MM.1S (cell line): ENCODE measurements at regions not wholly inside any gene's neighbourhood (a gene's known extent, or its start where the extent isn't known, plus 50 kb on each side); places are given as distances from the start of the nearest gene placed in this dataset.

Source experiments
- DNase-seq: peaks from one replicate; pipeline ENCODE4 v3.0.0-alpha.2; 2015
- H2AFZ ChIP-seq: fragments of 300-600 bp; sonication (generic); 2 replicates; pipeline ENCODE4 v1.6.0; 2016; ENCODE audit warnings: antibody characterized with exemption, low read length
- H3F3A ChIP-seq: fragments of 300-600 bp; sonication (generic); 2 replicates; pipeline ENCODE4 v1.6.1; 2016; ENCODE audit warnings: mild to moderate bottlenecking, antibody characterized with exemption, low read length, moderate library complexity, mixed read lengths; ENCODE audit not compliant: insufficient read depth
- H3K27ac ChIP-seq: fragments of 300-600 bp; sonication (generic); 2 replicates; pipeline ENCODE4 v1.5.1; 2016; ENCODE audit warnings: mild to moderate bottlenecking, low read length
- H3K27me3 ChIP-seq: fragments of 300-600 bp; sonication (generic); replicated peaks from 2 replicates; pipeline ENCODE4 v1.6.0; 2016; ENCODE audit warnings: low read length; ENCODE audit not compliant: insufficient read depth
- H3K36me3 ChIP-seq: fragments of 300-600 bp; sonication (generic); replicated peaks from 2 replicates; pipeline ENCODE4 v1.6.1; 2016; ENCODE audit warnings: mild to moderate bottlenecking, low read length, mixed read lengths; ENCODE audit not compliant: insufficient read depth
- H3K4me1 ChIP-seq: fragments of 300-600 bp; sonication (generic); 2 replicates; pipeline ENCODE4 v1.6.1; 2016; ENCODE audit warnings: low read length, mixed read lengths
- H3K4me2 ChIP-seq: fragments of 300-600 bp; sonication (generic); 2 replicates; pipeline ENCODE4 v1.6.0; 2016; ENCODE audit warnings: low read depth, low read length
- H3K4me3 ChIP-seq: fragments of 300-600 bp; sonication (generic); 2 replicates; pipeline ENCODE4 v1.5.1; 2016; ENCODE audit warnings: low read length, mixed read lengths
- H3K79me2 ChIP-seq: fragments of 300-600 bp; sonication (generic); 2 replicates; pipeline ENCODE4 v1.6.1; 2016; ENCODE audit warnings: mixed run types, low read length, mixed read lengths
- H3K9ac ChIP-seq: fragments of 300-600 bp; sonication (generic); 2 replicates; pipeline ENCODE4 v1.6.1; 2016; ENCODE audit warnings: low read length, mixed read lengths
- H3K9me2 ChIP-seq: fragments of 300-600 bp; sonication (generic); replicated peaks from 2 replicates; pipeline ENCODE4 v1.6.1; 2016; ENCODE audit warnings: mild to moderate bottlenecking, low read length, mixed read lengths; ENCODE audit not compliant: insufficient read depth
- H3K9me3 ChIP-seq: fragments of 300-600 bp; sonication (generic); replicated peaks from 2 replicates; pipeline ENCODE4 v1.6.1; 2016; ENCODE audit warnings: mild to moderate bottlenecking, low read length, mixed read lengths; ENCODE audit not compliant: insufficient read depth
- H4K20me1 ChIP-seq: fragments of 300-600 bp; sonication (generic); 2 replicates; pipeline ENCODE4 v1.6.1; 2016; ENCODE audit warnings: mild to moderate bottlenecking, low read length, moderate library complexity, mixed read lengths; ENCODE audit not compliant: insufficient read depth
- CTCF ChIP-seq: fragments of 300-600 bp; sonication (generic); IDR thresholded peaks from 2 replicates; pipeline ENCODE4 v1.5.1; 2016; ENCODE audit warnings: antibody characterized with exemption, low read length, mixed read lengths
- EZH2 ChIP-seq: fragments of 300-600 bp; sonication (generic); optimal IDR thresholded peaks from 2 replicates; pipeline ENCODE3; 2017; ENCODE audit warnings: low read depth, mild to moderate bottlenecking, antibody characterized with exemption, low read length, mixed read lengths
- EZH2phosphoT487 ChIP-seq: fragments of 300-600 bp; sonication (generic); IDR thresholded peaks from 2 replicates; pipeline ENCODE4 v1.6.1; 2018; ENCODE audit warnings: antibody characterized with exemption, low read length

DNA sequence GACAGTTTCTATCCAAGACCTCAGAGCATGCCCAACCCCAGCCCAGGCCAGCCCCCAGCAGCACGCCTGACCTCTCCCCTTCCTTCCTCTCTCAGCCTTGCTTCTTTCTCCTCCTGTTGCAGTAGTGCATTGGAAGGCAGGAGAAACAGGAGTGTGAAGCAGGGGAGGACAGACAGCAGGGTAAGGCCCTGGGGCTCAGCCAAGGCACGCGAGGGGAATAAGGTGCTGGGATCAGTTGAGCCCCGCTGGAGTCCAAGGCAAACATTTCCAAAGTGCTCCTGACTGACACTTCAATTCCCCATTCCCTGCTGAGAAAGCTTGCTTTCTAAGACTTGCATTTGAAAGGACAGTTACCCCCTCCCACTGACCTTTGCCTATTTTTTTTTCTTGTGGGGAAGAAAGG lies 73.1 kb upstream of the OLFM4 start:
- H3K4me3 ChIP-seq, result no peak overlapping the region
- no peak for DNase-seq
- H2AFZ ChIP-seq, result no peak overlapping the region
- H3K27me3 ChIP-seq, result no peaks in the 10 kb centered on the region
- H4K20me1 ChIP-seq, result no peaks in the 10 kb centered on the region
- H3K4me2 ChIP-seq, result no peak overlapping the region
- no peaks in the 10 kb centered on the region for H3K4me1 ChIP-seq
- H3K36me3 ChIP-seq, result no peaks in the 10 kb centered on the region
- no peak overlapping the region for H3K27ac ChIP-seq
- no peaks in the 10 kb centered on the region for H3K79me2 ChIP-seq
- no peaks in the 10 kb centered on the region for H3F3A ChIP-seq
- no peaks in the 10 kb centered on the region for H3K9me3 ChIP-seq
- no peaks in the 10 kb centered on the region for H3K9me2 ChIP-seq
- TF ChIP-seq CTCF (no peak), EZH2phosphoT487 (no peak), EZH2 (no peak)
- no peak overlapping the region for H3K9ac ChIP-seq

- Histone ChIP-seq H3K27me3 (no peaks in the 10 kb centered on the region), H3K4me3 (no peak overlapping the region), H4K20me1 (no peaks in the 10 kb centered on the region), H3K4me1 (no peaks in the 10 kb centered on the region), H3K4me2 (no peak overlapping the region), H3K27ac (no peak overlapping the region), H2AFZ (no peak overlapping the region), H3K79me2 (no peaks in the 10 kb centered on the region), H3K9me2 (no peaks in the 10 kb centered on the region), H3K9me3 (no peaks in the 10 kb centered on the region), H3F3A (no peaks in the 10 kb centered on the region), H3K9ac (no peak overlapping the region), H3K36me3 (no peaks in the 10 kb centered on the region)
- no peak for TF ChIP-seq EZH2
- no peak for TF ChIP-seq EZH2phosphoT487
- no peak for TF ChIP-seq CTCF
- no peak for DNase-seq
Observed at GRCh38 chr13:52954838-52955237, 73.8 kb upstream of the OLFM4 start.

DNA sequence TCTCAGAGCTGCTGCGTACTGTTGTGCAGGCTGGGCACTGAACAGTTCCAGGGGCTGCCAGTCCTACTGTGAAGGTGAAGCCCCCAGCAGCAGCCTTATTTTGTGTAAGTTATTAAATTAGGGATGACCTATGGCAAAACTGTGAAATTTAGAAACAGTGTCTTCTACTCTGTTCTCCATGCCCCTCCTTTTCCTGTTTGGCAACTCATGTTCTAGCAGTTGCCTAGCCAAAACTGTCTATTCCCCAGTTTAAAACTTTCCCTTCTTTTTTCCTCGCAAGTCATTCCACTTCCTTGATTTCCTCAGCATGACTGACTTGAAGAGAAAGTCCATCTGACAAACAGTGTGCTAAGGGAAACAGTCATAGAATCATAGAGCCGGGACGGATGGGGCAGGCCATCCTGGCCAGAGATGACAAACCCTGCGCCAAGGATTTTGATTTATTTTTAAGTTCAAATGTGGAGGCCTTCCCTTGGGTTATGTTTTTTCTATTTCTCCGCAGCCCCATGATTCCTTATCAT lies 78.1 kb upstream of the OLFM4 start:
- Histone ChIP-seq H3K9me3 (no peaks in the 10 kb centered on the region), H3K4me2 (no peak overlapping the region), H3K9ac (no peak overlapping the region), H3K36me3 (no peaks in the 10 kb centered on the region), H3K27ac (no peak overlapping the region), H3K79me2 (no peaks in the 10 kb centered on the region), H3K9me2 (no peaks in the 10 kb centered on the region), H3F3A (no peaks in the 10 kb centered on the region), H3K4me3 (no peak overlapping the region), H4K20me1 (no peaks in the 10 kb centered on the region), H2AFZ (no peak overlapping the region), H3K4me1 (no peaks in the 10 kb centered on the region), H3K27me3 (no peaks in the 10 kb centered on the region)
- TF ChIP-seq EZH2 (no peak), CTCF (no peak), EZH2phosphoT487 (no peak)
- DNase-seq, result no peak
